Trophoblast cell (in vitro differentiated cells and primary cell): ENCODE measurements at regions not wholly inside any gene's neighbourhood (a gene's known extent, or its start where the extent isn't known, plus 50 kb on each side); places are given as distances from the start of the nearest gene placed in this dataset.
A peak's percentile ranks its signal among the peaks of the same experiment; 100 is the strongest.

Experiments used
- DNase-seq, 2 donors: peaks; one replicate each; pipeline ENCODE4 v3.0.0-alpha.2; 2016
- H2AFZ ChIP-seq: 2 replicates; pipeline ENCODE4 v1.6.1; 2013; ENCODE audit warnings: low read length, moderate library complexity, mild to moderate bottlenecking; ENCODE audit not compliant: insufficient read depth, poor library complexity
- H2AK5ac ChIP-seq: 2 replicates; pipeline ENCODE4 v1.6.1; 2013; ENCODE audit warnings: mild to moderate bottlenecking, low read length
- H2BK120ac ChIP-seq: 2 replicates; pipeline ENCODE4 v1.6.1; 2013; ENCODE audit warnings: low read length, mild to moderate bottlenecking, moderate library complexity; ENCODE audit not compliant: insufficient read depth, poor library complexity
- H2BK12ac ChIP-seq: 2 replicates; pipeline ENCODE4 v1.6.1; 2013; ENCODE audit warnings: mild to moderate bottlenecking, low read length, moderate library complexity
- H2BK5ac ChIP-seq: 2 replicates; pipeline ENCODE4 v1.6.1; 2013; ENCODE audit warnings: low read length, low read depth, moderate library complexity, mild to moderate bottlenecking; ENCODE audit not compliant: poor library complexity
- H3K14ac ChIP-seq: 2 replicates; pipeline ENCODE4 v1.6.1; 2013; ENCODE audit warnings: mild to moderate bottlenecking, low read length
- H3K18ac ChIP-seq: 2 replicates; pipeline ENCODE4 v1.6.1; 2013; ENCODE audit warnings: mild to moderate bottlenecking, low read length
- H3K23ac ChIP-seq: 2 replicates; pipeline ENCODE4 v1.6.1; 2013; ENCODE audit warnings: low read length
- H3K27ac ChIP-seq: 2 replicates; pipeline ENCODE4 v1.5.1; 2013; ENCODE audit warnings: low read depth, mild to moderate bottlenecking, inconsistent platforms, low read length, moderate library complexity
- H3K27me3 ChIP-seq: 2 replicates; pipeline ENCODE4 v1.6.1; 2013; ENCODE audit warnings: inconsistent platforms, mild to moderate bottlenecking, low read length, moderate library complexity; ENCODE audit not compliant: insufficient read depth
- H3K36me3 ChIP-seq, 2 experiments: 1 replicate in 1 of 2; 2 replicates in 1 of 2; pipeline ENCODE4 v1.6.1; 2013; ENCODE audit warnings: low read length in 2 of 2, mild to moderate bottlenecking in 2 of 2, moderate library complexity in 1 of 2; ENCODE audit not compliant: insufficient read depth in 2 of 2, control insufficient read depth in 1 of 2
- H3K4ac ChIP-seq: 2 replicates; pipeline ENCODE4 v1.6.1; 2013; ENCODE audit warnings: low read depth, mild to moderate bottlenecking, low read length, moderate library complexity
- H3K4me1 ChIP-seq, 2 experiments: 1 replicate in 1 of 2; 2 replicates in 1 of 2; pipeline ENCODE4 v1.6.1; 2013; ENCODE audit warnings: low read length in 2 of 2, mild to moderate bottlenecking in 2 of 2, moderate library complexity in 1 of 2; ENCODE audit not compliant: insufficient read depth in 2 of 2, control insufficient read depth in 1 of 2
- H3K4me2 ChIP-seq: 2 replicates; pipeline ENCODE4 v1.6.1; 2013; ENCODE audit warnings: inconsistent platforms, mild to moderate bottlenecking, low read length, moderate library complexity
- H3K4me3 ChIP-seq: 2 replicates; pipeline ENCODE4 v1.5.1; 2013; ENCODE audit warnings: mild to moderate bottlenecking, low read depth, low read length, inconsistent platforms
- H3K79me1 ChIP-seq: one replicate; pipeline ENCODE4 v1.6.1; 2013; ENCODE audit warnings: low read length
- H3K79me2 ChIP-seq: 2 replicates; pipeline ENCODE4 v1.6.1; 2013; ENCODE audit warnings: low read length, mild to moderate bottlenecking; ENCODE audit not compliant: control insufficient read depth, insufficient read depth, poor library complexity
- H3K9ac ChIP-seq: 2 replicates; pipeline ENCODE4 v1.6.1; 2013; ENCODE audit warnings: mild to moderate bottlenecking, low read length
- H3K9me3 ChIP-seq: 2 replicates; pipeline ENCODE4 v1.6.1; 2013; ENCODE audit warnings: low read depth, mild to moderate bottlenecking, control low read depth, inconsistent platforms, low read length; ENCODE audit not compliant: insufficient read depth
- H4K12ac ChIP-seq: 2 replicates; pipeline ENCODE4 v1.6.1; 2013; ENCODE audit warnings: low read depth, mild to moderate bottlenecking, low read length, moderate library complexity
- H4K8ac ChIP-seq: 2 replicates; pipeline ENCODE4 v1.6.1; 2013; ENCODE audit warnings: low read depth, mild to moderate bottlenecking, low read length, moderate library complexity
- H4K91ac ChIP-seq: one replicate; pipeline ENCODE4 v1.6.1; 2013; ENCODE audit warnings: low read depth, mild to moderate bottlenecking, low read length, moderate library complexity
- WGBS: extraction: QIAGEN DNeasy Blood & Tissue Kit; methylation state at CpG from one replicate; pipeline ENCODE4 v1.1.7; 2013; ENCODE audit warnings: missing lambda C conversion rate; ENCODE audit not compliant: insufficient read length, insufficient coverage; ENCODE audit errors: extremely low coverage; 5-methylcytosine and 5-hydroxymethylcytosine counted together

- Histone ChIP-seq H2BK5ac (no peak overlapping the region), H3K27me3 (no peaks in the 10 kb centered on the region), H4K8ac (no peak overlapping the region), H3K18ac (no peak overlapping the region), H2BK120ac (no peak overlapping the region), H3K4me2 (no peak overlapping the region), H4K12ac (no peak overlapping the region), H3K23ac (no peak overlapping the region), H3K79me2 (no peaks in the 10 kb centered on the region), H4K91ac (no peak overlapping the region), H3K36me3 (no peaks in the 10 kb centered on the region), H2AK5ac (no peak overlapping the region), H2BK12ac (no peak overlapping the region), H3K4me3 (no peak overlapping the region), H3K4me1 (no peaks in the 10 kb centered on the region), H3K9me3 (no peaks in the 10 kb centered on the region), H3K79me1 (no peaks in the 10 kb centered on the region), H3K14ac (no peak overlapping the region), H2AFZ (no peak overlapping the region), H3K27ac (no peak overlapping the region), H3K9ac (no peak overlapping the region), H3K4ac (no peak overlapping the region)
- no peak for DNase-seq
- no CpG with 5 or more reads among the region's 3 CpGs for WGBS
Measured at GRCh38 chr2:100211521-100211920, 69.1 kb upstream of the AFF3 start.

- Histone ChIP-seq H2AK5ac (no peak overlapping the region), H3K36me3 (no peaks in the 10 kb centered on the region), H2BK5ac (no peak overlapping the region), H3K18ac (no peak overlapping the region), H3K27ac (no peak overlapping the region), H4K12ac (no peak overlapping the region), H3K9me3 (no peaks in the 10 kb centered on the region), H3K4me2 (no peak overlapping the region), H3K79me2 (no peaks in the 10 kb centered on the region), H3K79me1 (no peaks in the 10 kb centered on the region), H3K23ac (no peak overlapping the region), H3K27me3 (no peaks in the 10 kb centered on the region), H2BK120ac (no peak overlapping the region), H3K4ac (no peak overlapping the region), H2BK12ac (no peak overlapping the region), H3K4me1 (no peaks in the 10 kb centered on the region), H3K14ac (no peak overlapping the region), H3K9ac (no peak overlapping the region), H2AFZ (no peak overlapping the region), H4K91ac (no peak overlapping the region), H4K8ac (no peak overlapping the region), H3K4me3 (no peak overlapping the region)
- no CpG with 5 or more reads among the region's 13 CpGs for WGBS
- DNase-seq: no peak
Measured at GRCh38 chr2:100208141-100208770, 65.9 kb upstream of the AFF3 start.

GRCh38 chr2:100207411-100207885, 65.1 kb upstream of the AFF3 start:
- Histone ChIP-seq H2BK5ac (no peak overlapping the region), H2AK5ac (no peak overlapping the region), H3K4me3 (no peak overlapping the region), H3K14ac (no peak overlapping the region), H3K27me3 (no peaks in the 10 kb centered on the region), H2AFZ (no peak overlapping the region), H3K79me1 (no peaks in the 10 kb centered on the region), H3K4me1 (no peaks in the 10 kb centered on the region), H3K18ac (no peak overlapping the region), H3K27ac (no peak overlapping the region), H4K8ac (no peak overlapping the region), H2BK120ac (no peak overlapping the region), H3K4ac (no peak overlapping the region), H3K9ac (no peak overlapping the region), H4K12ac (no peak overlapping the region), H3K36me3 (no peaks in the 10 kb centered on the region), H3K4me2 (no peak overlapping the region), H3K79me2 (no peaks in the 10 kb centered on the region), H4K91ac (no peak overlapping the region), H3K9me3 (no peaks in the 10 kb centered on the region), H2BK12ac (no peak overlapping the region), H3K23ac (no peak overlapping the region)
- DNase-seq: peak; percentile 82 to 90
- WGBS: no CpG with 5 or more reads among the region's 6 CpGs

- Histone ChIP-seq H3K27ac (no peak overlapping the region), H3K23ac (no peak overlapping the region), H3K9ac (no peak overlapping the region), H3K4me2 (no peak overlapping the region), H2BK12ac (no peak overlapping the region), H2BK5ac (no peak overlapping the region), H3K36me3 (no peaks in the 10 kb centered on the region), H2AK5ac (no peak overlapping the region), H2AFZ (no peak overlapping the region), H3K79me2 (no peaks in the 10 kb centered on the region), H3K9me3 (peaks cover 1% of the 10 kb centered on the region), H3K4me1 (no peaks in the 10 kb centered on the region), H3K18ac (no peak overlapping the region), H4K8ac (no peak overlapping the region), H3K27me3 (no peaks in the 10 kb centered on the region), H3K4me3 (no peak overlapping the region), H3K14ac (no peak overlapping the region), H3K79me1 (no peaks in the 10 kb centered on the region), H4K91ac (no peak overlapping the region), H4K12ac (no peak overlapping the region), H2BK120ac (no peak overlapping the region), H3K4ac (no peak overlapping the region)
- DNase-seq: peak; percentile 57 to 87
- WGBS: no CpG with 5 or more reads among the region's 3 CpGs
Measured at GRCh38 chr2:100206731-100207255, 64.4 kb upstream of the AFF3 start.
